SK-N-MC (cell line): ENCODE measurements at regions not wholly inside any gene's neighbourhood (a gene's known extent, or its start where the extent isn't known, plus 50 kb on each side); places are given as distances from the start of the nearest gene placed in this dataset.

Source experiments
- EZH2 ChIP-seq: fragments of 200-600 bp; sonication (generic); IDR thresholded peaks from one replicate; pipeline ENCODE4 v1.6.1; 2017; ENCODE audit warnings: antibody characterized with exemption
- FOXP2 ChIP-seq: optimal IDR thresholded peaks from 2 replicates; pipeline ENCODE3; 2011; ENCODE audit warnings: mild to moderate bottlenecking, moderate library complexity; ENCODE audit not compliant: insufficient read depth; ENCODE audit errors: extremely low read length, control extremely low read depth
- POLR2AphosphoS5 ChIP-seq: IDR thresholded peaks from 2 replicates; pipeline ENCODE4 v1.6.1; 2012; ENCODE audit warnings: mild to moderate bottlenecking, low read depth, low read length, borderline replicate concordance

DNA sequence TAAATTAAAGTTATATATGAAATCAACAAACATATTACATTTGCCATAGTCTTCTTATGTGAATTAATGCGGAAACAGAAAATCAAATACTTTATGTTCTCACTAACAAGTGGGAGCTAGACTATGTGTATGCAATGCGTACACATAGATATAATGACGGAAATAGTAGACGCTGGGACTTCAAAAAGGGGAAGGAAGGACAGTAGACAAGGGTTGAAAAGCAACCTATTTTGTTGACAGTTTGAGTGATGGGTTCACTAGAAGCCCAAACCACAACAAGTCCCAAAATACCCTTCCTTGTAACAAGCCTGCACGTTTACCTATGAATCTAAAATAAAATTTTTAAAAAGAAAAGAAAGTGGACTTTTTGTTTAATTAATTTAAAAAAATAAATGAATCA, 430.8 kb upstream of the CNTN5 start:
- TF ChIP-seq POLR2AphosphoS5 (no peak), FOXP2 (no peak), EZH2 (no peak)
